Hepatocyte (in vitro differentiated cells): ENCODE measurements at regions not wholly inside any gene's neighbourhood (a gene's known extent, or its start where the extent isn't known, plus 50 kb on each side); places are given as distances from the start of the nearest gene placed in this dataset.

ENCODE experiments used
- DNase-seq: peaks from one replicate; pipeline ENCODE4 v3.0.0-alpha.2; 2016; ENCODE audit warnings: low spot score
- H2AFZ ChIP-seq: fragments of 200-600 bp; sonication (generic); 2 replicates; pipeline ENCODE4 v1.6.0; 2016; ENCODE audit warnings: antibody characterized with exemption, mild to moderate bottlenecking
- H3K27ac ChIP-seq: fragments of 200-600 bp; sonication (generic); 2 replicates; pipeline ENCODE4 v1.5.1; 2016; ENCODE audit warnings: mild to moderate bottlenecking
- H3K27me3 ChIP-seq: fragments of 200-600 bp; sonication (generic); 2 replicates; pipeline ENCODE4 v1.6.1; 2016
- H3K36me3 ChIP-seq: fragments of 200-600 bp; sonication (generic); replicated peaks from 2 replicates; pipeline ENCODE4 v1.5.1; 2016; ENCODE audit warnings: low read depth; ENCODE audit not compliant: insufficient read depth
- H3K4me1 ChIP-seq: fragments of 200-600 bp; sonication (generic); 2 replicates; pipeline ENCODE4 v1.5.1; 2016; ENCODE audit warnings: mild to moderate bottlenecking, moderate library complexity; ENCODE audit not compliant: insufficient read depth
- H3K4me2 ChIP-seq: fragments of 200-600 bp; sonication (generic); 2 replicates; pipeline ENCODE4 v1.6.0; 2016
- H3K4me3 ChIP-seq: fragments of 200-600 bp; sonication (generic); 2 replicates; pipeline ENCODE4 v1.5.1; 2016; ENCODE audit warnings: mild to moderate bottlenecking
- H3K79me2 ChIP-seq: fragments of 200-600 bp; sonication (generic); 2 replicates; pipeline ENCODE4 v1.6.0; 2017; ENCODE audit warnings: mild to moderate bottlenecking
- H3K9me2 ChIP-seq: fragments of 200-600 bp; sonication (generic); replicated peaks from 2 replicates; pipeline ENCODE4 v1.6.0; 2017; ENCODE audit warnings: mild to moderate bottlenecking; ENCODE audit not compliant: insufficient read depth
- H3K9me3 ChIP-seq: fragments of 200-600 bp; sonication (generic); 2 replicates; pipeline ENCODE4 v1.5.1; 2016; ENCODE audit warnings: low read depth, mild to moderate bottlenecking
- H4K20me1 ChIP-seq: fragments of 200-600 bp; sonication (generic); 2 replicates; pipeline ENCODE4 v1.6.0; 2016; ENCODE audit warnings: mild to moderate bottlenecking; ENCODE audit not compliant: insufficient read depth, poor library complexity, severe bottlenecking
- EZH2 ChIP-seq: fragments of 200-600 bp; sonication (generic); IDR thresholded peaks from 2 replicates; pipeline ENCODE4 v1.6.1; 2016; ENCODE audit warnings: antibody characterized with exemption, mild to moderate bottlenecking, borderline replicate concordance
- EZH2phosphoT487 ChIP-seq: fragments of 200-600 bp; sonication (generic); IDR thresholded peaks from one replicate; pipeline ENCODE4 v1.6.1; 2018; ENCODE audit warnings: antibody characterized with exemption, mild to moderate bottlenecking, low read depth, moderate library complexity; ENCODE audit not compliant: unreplicated experiment, severe bottlenecking
- WGBS: methylation state at CpG from one replicate; pipeline ENCODE4 v1.1.6; 2016; ENCODE audit warnings: low lambda C conversion rate; ENCODE audit errors: missing lambda C conversion rate; 5-methylcytosine and 5-hydroxymethylcytosine counted together
- TF ChIP-seq, protein P1 (sequence below): fragments of 200-600 bp; sonication (generic); IDR thresholded peaks from 2 replicates; pipeline ENCODE4 v1.5.1; 2016; ENCODE audit warnings: antibody characterized with exemption, mild to moderate bottlenecking; ENCODE audit not compliant: poor library complexity

- TF ChIP-seq, protein P1, sequence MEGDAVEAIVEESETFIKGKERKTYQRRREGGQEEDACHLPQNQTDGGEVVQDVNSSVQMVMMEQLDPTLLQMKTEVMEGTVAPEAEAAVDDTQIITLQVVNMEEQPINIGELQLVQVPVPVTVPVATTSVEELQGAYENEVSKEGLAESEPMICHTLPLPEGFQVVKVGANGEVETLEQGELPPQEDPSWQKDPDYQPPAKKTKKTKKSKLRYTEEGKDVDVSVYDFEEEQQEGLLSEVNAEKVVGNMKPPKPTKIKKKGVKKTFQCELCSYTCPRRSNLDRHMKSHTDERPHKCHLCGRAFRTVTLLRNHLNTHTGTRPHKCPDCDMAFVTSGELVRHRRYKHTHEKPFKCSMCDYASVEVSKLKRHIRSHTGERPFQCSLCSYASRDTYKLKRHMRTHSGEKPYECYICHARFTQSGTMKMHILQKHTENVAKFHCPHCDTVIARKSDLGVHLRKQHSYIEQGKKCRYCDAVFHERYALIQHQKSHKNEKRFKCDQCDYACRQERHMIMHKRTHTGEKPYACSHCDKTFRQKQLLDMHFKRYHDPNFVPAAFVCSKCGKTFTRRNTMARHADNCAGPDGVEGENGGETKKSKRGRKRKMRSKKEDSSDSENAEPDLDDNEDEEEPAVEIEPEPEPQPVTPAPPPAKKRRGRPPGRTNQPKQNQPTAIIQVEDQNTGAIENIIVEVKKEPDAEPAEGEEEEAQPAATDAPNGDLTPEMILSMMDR, result no peak
- TF ChIP-seq EZH2, result no peak
- TF ChIP-seq EZH2phosphoT487, result no peak
- Histone ChIP-seq H3K27me3 (no peaks in the 10 kb centered on the region), H2AFZ (no peak overlapping the region), H3K4me1 (no peaks in the 10 kb centered on the region), H3K9me3 (no peaks in the 10 kb centered on the region), H3K27ac (no peak overlapping the region), H3K36me3 (no peaks in the 10 kb centered on the region), H3K4me2 (no peak overlapping the region), H4K20me1 (no peaks in the 10 kb centered on the region), H3K4me3 (no peak overlapping the region), H3K79me2 (no peaks in the 10 kb centered on the region), H3K9me2 (no peaks in the 10 kb centered on the region)
- 64% methylated on average over 8 of the region's 8 CpGs for WGBS
- no peak for DNase-seq
These were observed 423.6 kb downstream of the CDK5RAP2 start for GRCh38 chr9:120156376-120156775.

- WGBS, result 96% methylated on average over 1 of the region's 1 CpG
- H3K36me3 ChIP-seq, result no peaks in the 10 kb centered on the region
- no peaks in the 10 kb centered on the region for H3K79me2 ChIP-seq
- no peaks in the 10 kb centered on the region for H3K9me3 ChIP-seq
- no peak overlapping the region for H3K27ac ChIP-seq
- no peak for TF ChIP-seq EZH2phosphoT487
- no peak for TF ChIP-seq EZH2
- TF ChIP-seq, protein P1, result no peak
- DNase-seq, result no peak
- H3K4me3 ChIP-seq, result no peak overlapping the region
- H3K4me2 ChIP-seq, result no peak overlapping the region
- no peaks in the 10 kb centered on the region for H3K27me3 ChIP-seq
- no peaks in the 10 kb centered on the region for H3K9me2 ChIP-seq
- no peaks in the 10 kb centered on the region for H4K20me1 ChIP-seq
- H2AFZ ChIP-seq, result no peak overlapping the region
- H3K4me1 ChIP-seq, result no peaks in the 10 kb centered on the region
These were observed 426.7 kb downstream of the CDK5RAP2 start for GRCh38 chr9:120153258-120153657.

GRCh38 chr9:120152295-120152694 is 427.7 kb downstream of the CDK5RAP2 start:
- 51% methylated on average over 4 of the region's 4 CpGs for WGBS
- H3K4me3 ChIP-seq, result no peak overlapping the region
- no peaks in the 10 kb centered on the region for H3K27me3 ChIP-seq
- H3K79me2 ChIP-seq, result no peaks in the 10 kb centered on the region
- H4K20me1 ChIP-seq, result no peaks in the 10 kb centered on the region
- no peaks in the 10 kb centered on the region for H3K36me3 ChIP-seq
- no peaks in the 10 kb centered on the region for H3K9me3 ChIP-seq
- no peak overlapping the region for H3K4me2 ChIP-seq
- H2AFZ ChIP-seq, result no peak overlapping the region
- H3K27ac ChIP-seq, result no peak overlapping the region
- no peaks in the 10 kb centered on the region for H3K9me2 ChIP-seq
- TF ChIP-seq EZH2, result no peak
- TF ChIP-seq, protein P1, result no peak
- DNase-seq, result no peak
- no peaks in the 10 kb centered on the region for H3K4me1 ChIP-seq

DNA sequence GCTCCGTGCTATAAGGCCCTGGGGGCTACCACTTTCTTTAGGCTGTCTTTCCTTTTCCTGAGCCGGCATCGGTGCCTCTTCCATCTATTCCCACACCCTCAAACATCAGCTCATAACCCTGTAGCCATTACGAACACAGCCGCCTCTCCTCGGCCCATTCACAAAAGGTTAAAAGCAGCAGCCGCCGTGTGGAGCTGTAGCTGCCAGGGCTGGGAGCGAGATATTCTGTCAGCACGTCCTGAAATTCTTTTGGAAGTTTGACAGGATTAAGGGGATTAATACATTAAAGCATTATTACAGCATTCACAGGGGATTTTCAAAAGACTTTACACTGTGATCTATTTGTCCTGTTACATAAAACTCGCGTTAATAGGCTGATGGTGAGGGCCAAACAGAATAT is 428.2 kb downstream of the CDK5RAP2 start:
- Histone ChIP-seq H3K4me3 (no peak overlapping the region), H4K20me1 (no peaks in the 10 kb centered on the region), H3K9me3 (no peaks in the 10 kb centered on the region), H3K36me3 (no peaks in the 10 kb centered on the region), H3K27me3 (no peaks in the 10 kb centered on the region), H2AFZ (no peak overlapping the region), H3K9me2 (no peaks in the 10 kb centered on the region), H3K4me2 (no peak overlapping the region), H3K27ac (no peak overlapping the region), H3K79me2 (no peaks in the 10 kb centered on the region), H3K4me1 (no peaks in the 10 kb centered on the region)
- no peak for DNase-seq
- 54% methylated on average over 12 of the region's 12 CpGs for WGBS
- TF ChIP-seq EZH2 (no peak), EZH2phosphoT487 (no peak)
- TF ChIP-seq, protein P1, result no peak
